H9 (cell line): ENCODE measurements at regions not wholly inside any gene's neighbourhood (a gene's known extent, or its start where the extent isn't known, plus 50 kb on each side); places are given as distances from the start of the nearest gene placed in this dataset.

Experiments used
- DNase-seq: peaks from one replicate; pipeline ENCODE4 v3.0.0-alpha.2; 2017
- H2AFZ ChIP-seq: one replicate; pipeline ENCODE4 v1.6.1; 2013; ENCODE audit warnings: mild to moderate bottlenecking, low read length, control low read depth, moderate library complexity
- H2AK5ac ChIP-seq: 2 replicates; pipeline ENCODE4 v1.6.1; 2013; ENCODE audit warnings: low read length, control low read depth, mixed read lengths; ENCODE audit not compliant: insufficient read length
- H2BK120ac ChIP-seq: one replicate; pipeline ENCODE4 v1.6.1; 2013; ENCODE audit warnings: low read depth, mild to moderate bottlenecking, low read length, control low read depth, inconsistent platforms; ENCODE audit not compliant: poor library complexity, severe bottlenecking
- H2BK12ac ChIP-seq: 2 replicates; pipeline ENCODE4 v1.6.1; 2013; ENCODE audit warnings: low read length, control low read depth, mixed read lengths, low read depth; ENCODE audit not compliant: insufficient read length
- H2BK15ac ChIP-seq: 2 replicates; pipeline ENCODE4 v1.6.1; 2013; ENCODE audit warnings: low read depth, low read length, control low read depth
- H2BK20ac ChIP-seq: one replicate; pipeline ENCODE4 v1.6.1; 2013; ENCODE audit warnings: low read depth, mild to moderate bottlenecking, low read length, control low read depth, inconsistent platforms; ENCODE audit not compliant: poor library complexity, severe bottlenecking
- H2BK5ac ChIP-seq: 2 replicates; pipeline ENCODE4 v1.6.1; 2013; ENCODE audit warnings: low read length, control low read depth, mixed read lengths; ENCODE audit not compliant: insufficient read length
- H3K14ac ChIP-seq: 2 replicates; pipeline ENCODE4 v1.6.1; 2013; ENCODE audit warnings: low read length, control low read depth; ENCODE audit not compliant: insufficient read depth
- H3K18ac ChIP-seq: 2 replicates; pipeline ENCODE4 v1.6.1; 2013; ENCODE audit warnings: low read depth, mild to moderate bottlenecking, mixed read lengths, low read length, control low read depth; ENCODE audit not compliant: insufficient read length
- H3K23ac ChIP-seq: 2 replicates; pipeline ENCODE4 v1.6.1; 2013; ENCODE audit warnings: low read length, control low read depth, mixed read lengths, low read depth; ENCODE audit not compliant: insufficient read length
- H3K23me2 ChIP-seq: 2 replicates; pipeline ENCODE4 v1.6.1; 2013; ENCODE audit warnings: low read depth, mild to moderate bottlenecking, mixed read lengths, low read length, control low read depth; ENCODE audit not compliant: insufficient read length, poor library complexity, severe bottlenecking
- H3K27ac ChIP-seq: 2 replicates; pipeline ENCODE4 v1.5.1; 2013; ENCODE audit warnings: low read length, control low read depth, mixed read lengths, low read depth; ENCODE audit not compliant: insufficient read length
- H3K27me3 ChIP-seq: 2 replicates; pipeline ENCODE4 v1.6.1; 2013; ENCODE audit warnings: low read length, control low read depth, inconsistent platforms; ENCODE audit not compliant: insufficient read depth
- H3K4ac ChIP-seq: 2 replicates; pipeline ENCODE4 v1.6.1; 2013; ENCODE audit warnings: low read depth, mild to moderate bottlenecking, control low read depth, inconsistent platforms, low read length, moderate library complexity
- H3K4me1 ChIP-seq: 2 replicates; pipeline ENCODE4 v1.6.1; 2013; ENCODE audit warnings: low read length, control low read depth, inconsistent platforms; ENCODE audit not compliant: insufficient read depth
- H3K4me2 ChIP-seq: 2 replicates; pipeline ENCODE4 v1.6.1; 2013; ENCODE audit warnings: low read length, control low read depth, mixed read lengths; ENCODE audit not compliant: insufficient read length, insufficient read depth
- H3K56ac ChIP-seq: 2 replicates; pipeline ENCODE4 v1.6.1; 2013; ENCODE audit warnings: low read depth, mild to moderate bottlenecking, mixed read lengths, low read length, control low read depth; ENCODE audit not compliant: insufficient read length
- H3K79me1 ChIP-seq: 2 replicates; pipeline ENCODE4 v1.6.1; 2013; ENCODE audit warnings: low read depth, mild to moderate bottlenecking, moderate library complexity, low read length, control low read depth, inconsistent platforms; ENCODE audit not compliant: insufficient read depth, poor library complexity, severe bottlenecking
- H3K79me2 ChIP-seq: 2 replicates; pipeline ENCODE4 v1.6.1; 2013; ENCODE audit warnings: low read length, control low read depth, inconsistent platforms; ENCODE audit not compliant: insufficient read depth
- H3K9ac ChIP-seq: 2 replicates; pipeline ENCODE4 v1.6.1; 2013; ENCODE audit warnings: low read length, control low read depth, mixed read lengths; ENCODE audit not compliant: insufficient read length; ENCODE audit errors: extremely low read depth
- H3K9me3 ChIP-seq: one replicate; pipeline ENCODE4 v1.6.1; 2013; ENCODE audit warnings: low read depth, low read length, inconsistent platforms; ENCODE audit not compliant: control insufficient read depth
- H3T11ph ChIP-seq: one replicate; pipeline ENCODE4 v1.6.1; 2013; ENCODE audit warnings: mild to moderate bottlenecking, low read length, control low read depth, inconsistent platforms
- H4K20me1 ChIP-seq: one replicate; pipeline ENCODE4 v1.6.1; 2013; ENCODE audit not compliant: control insufficient read depth, insufficient read length, insufficient read depth
- H4K5ac ChIP-seq: 2 replicates; pipeline ENCODE4 v1.6.1; 2013; ENCODE audit warnings: low read depth, mild to moderate bottlenecking, mixed read lengths, low read length, control low read depth; ENCODE audit not compliant: insufficient read length
- H4K8ac ChIP-seq: replicated peaks from 2 replicates; pipeline ENCODE4 v1.6.1; 2013; ENCODE audit warnings: low read length, control low read depth, mixed read lengths, low read depth; ENCODE audit not compliant: insufficient read length
- H4K91ac ChIP-seq: 2 replicates; pipeline ENCODE4 v1.6.1; 2013; ENCODE audit warnings: low read depth, mild to moderate bottlenecking, moderate library complexity, mixed read lengths, low read length, control low read depth; ENCODE audit not compliant: insufficient read length
- H3K27ac Mint-ChIP-seq, 3 experiments: 2 replicates in 2 of 3; 3 replicates in 1 of 3; pipeline ENCODE4 v1.8.0; 2020 to 2021; ENCODE audit warnings: mixed read lengths in 3 of 3, mild to moderate bottlenecking in 1 of 3, moderate library complexity in 1 of 3
- H3K27me3 Mint-ChIP-seq: 2 replicates; pipeline ENCODE4 v1.8.0; 2021; ENCODE audit warnings: low read depth, mild to moderate bottlenecking, moderate library complexity, mixed read lengths
- H3K36me3 Mint-ChIP-seq, 3 experiments: 2 replicates in 2 of 3; 3 replicates in 1 of 3; pipeline ENCODE4 v1.8.0; 2020 to 2021; ENCODE audit warnings: low read depth in 3 of 3, mixed read lengths in 3 of 3; ENCODE audit not compliant: insufficient read depth in 1 of 3
- H3K4me1 Mint-ChIP-seq, 2 experiments: 2 replicates each; pipeline ENCODE4 v1.8.0; 2020; ENCODE audit warnings: mixed read lengths in 2 of 2
- H3K4me3 Mint-ChIP-seq, 2 experiments: 2 replicates in 1 of 2; 3 replicates in 1 of 2; pipeline ENCODE4 v1.8.0; 2020 to 2021; ENCODE audit warnings: mild to moderate bottlenecking in 2 of 2, mixed read lengths in 2 of 2, moderate library complexity in 1 of 2
- H3K9me3 Mint-ChIP-seq, 2 experiments: 2 replicates in 1 of 2; 3 replicates in 1 of 2; pipeline ENCODE4 v1.8.0; 2020; ENCODE audit warnings: mild to moderate bottlenecking in 2 of 2, mixed read lengths in 2 of 2, moderate library complexity in 1 of 2
- CTCF ChIP-seq: fragments of 200-600 bp; sonication (generic); conservative IDR thresholded peaks from 3 replicates; pipeline ENCODE4 v1.8.0; 2021; ENCODE audit warnings: antibody characterized with exemption, mild to moderate bottlenecking
- WGBS: extraction: QIAGEN DNeasy Blood & Tissue Kit; methylation state at CpG from one replicate; pipeline ENCODE4 v1.1.7; 2013; ENCODE audit warnings: missing lambda C conversion rate, low lambda C conversion rate, mixed read lengths; ENCODE audit not compliant: insufficient read length; ENCODE audit errors: extremely low coverage; 5-methylcytosine and 5-hydroxymethylcytosine counted together

- Mint-ChIP-seq H3K9me3 (no peaks in the 10 kb centered on the region; a peak in 1 of 5 replicates), H3K4me1 (peaks cover 10 to 12% of the 10 kb centered on the region in 2 experiments), H3K36me3 (no peaks in the 10 kb centered on the region), H3K27ac (no peak overlapping the region), H3K4me3 (no peak overlapping the region), H3K27me3 (no peaks in the 10 kb centered on the region; the same call in 1 of the 2 replicates)
- Histone ChIP-seq H3K23ac (no peak overlapping the region), H2BK12ac (no peak overlapping the region), H2BK15ac (no peak overlapping the region), H3K79me2 (no peaks in the 10 kb centered on the region), H2AK5ac (no peak overlapping the region), H2BK5ac (no peak overlapping the region), H3K27me3 (no peaks in the 10 kb centered on the region), H4K20me1 (no peaks in the 10 kb centered on the region), H2BK120ac (no peak overlapping the region), H4K5ac (no peak overlapping the region), H3K9ac (no peak overlapping the region), H3K4me2 (no peak overlapping the region), H4K8ac (no peak overlapping the region), H3K56ac (no peak overlapping the region), H3K23me2 (no peaks in the 10 kb centered on the region), H3T11ph (no peak overlapping the region), H3K4ac (no peak overlapping the region), H3K14ac (no peak overlapping the region; the same call in 1 of the 2 replicates), H3K9me3 (no peaks in the 10 kb centered on the region), H2AFZ (no peak overlapping the region), H3K18ac (no peak overlapping the region), H4K91ac (no peak overlapping the region), H3K4me1 (0 out of 2 replicates have a peak, but pooled peaks cover 3% of the 10 kb centered on the region), H3K27ac (no peak overlapping the region), H2BK20ac (no peak overlapping the region), H3K79me1 (no peaks in the 10 kb centered on the region)
- TF ChIP-seq CTCF = no peak
- no peak for DNase-seq
- no CpG with 5 or more reads among the region's 4 CpGs for WGBS
These were observed 97.7 kb upstream of the CCDC196 start for GRCh38 chr14:66388516-66388915.
